ENCODE measurements at regions not wholly inside any gene's neighbourhood (a gene's known extent, or its start where the extent isn't known, plus 50 kb on each side); places are given as distances from the start of the nearest gene placed in this dataset.

DNA sequence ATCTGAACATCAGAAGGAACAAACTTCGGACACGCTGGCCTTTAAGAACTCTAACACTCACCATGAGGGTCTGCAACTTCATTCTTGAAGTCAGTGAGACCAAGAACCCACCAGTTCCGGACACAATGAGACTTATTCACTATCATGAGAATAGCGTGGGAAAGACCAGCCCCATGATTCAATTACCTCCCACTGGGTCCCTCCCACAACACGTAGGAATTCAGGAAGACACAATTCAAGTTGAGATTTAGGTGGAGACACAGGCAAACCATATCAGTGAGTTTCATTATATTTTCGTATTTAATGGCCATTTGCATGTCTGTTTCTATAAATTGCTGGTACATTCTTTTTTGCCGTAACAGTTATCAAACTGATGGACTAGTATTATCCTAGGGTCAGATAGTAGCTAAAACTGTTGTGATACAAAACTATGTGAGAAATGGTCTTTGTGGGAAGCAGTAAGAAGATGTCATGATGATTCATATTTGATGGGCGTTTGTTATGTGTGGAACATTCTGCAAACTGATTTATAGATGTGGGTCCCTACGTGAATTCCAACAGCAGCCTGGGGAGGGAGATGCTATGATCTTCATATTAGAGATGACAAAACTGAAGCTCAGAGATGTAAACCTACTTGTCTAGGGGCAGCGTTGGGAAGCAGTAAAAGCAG, 282.4 kb upstream of the TMEM132C start:
- no peak overlapping the region for H3K56ac ChIP-seq (replicated peaks; ENCODE audit: insufficient read length, low read depth, low read length)
- DNase-seq (ENCODE audit: low read depth in 1 of 2, low spot score in 2 of 2) (no peak), FAIRE-seq (no peak)
- no peak overlapping the region for H4K5ac ChIP-seq (ENCODE audit: insufficient read length, low read depth, low read length)
- H2BK20ac ChIP-seq (ENCODE audit: low read length): no peak overlapping the region
- H2AFZ ChIP-seq (ENCODE audit: low read length): peak overlapping the region; percentile 53; the same call in 1 of the 2 replicates
- H4K20me1 ChIP-seq (replicated peaks in 1 of 2; ENCODE audit: control insufficient read depth in 1 of 2, insufficient read depth in 2 of 2, low read length in 2 of 2): no peaks in the 10 kb centered on the region
- CTCF ChIA-PET (ENCODE audit: partially characterized antibody): interaction anchor here (0.6 kb wide), 1 partner anchor 180 kb away, joined by 4 read pairs; no protein-coding TSS in a partner anchor
- no peak overlapping the region for H2BK120ac ChIP-seq (replicated peaks; ENCODE audit: low read depth, low read length)
- H3K27me3 ChIP-seq (replicated peaks in 1 of 4; ENCODE audit: control insufficient read depth in 3 of 4, extremely low read depth in 1 of 4, insufficient read depth in 3 of 4, low read length in 3 of 4): no peaks in the 10 kb centered on the region
- no peak overlapping the region for H4K91ac ChIP-seq (replicated peaks; ENCODE audit: insufficient read length, low read length)
- no peaks in the 10 kb centered on the region for H3K79me2 ChIP-seq (ENCODE audit: control insufficient read depth in 1 of 2, insufficient read depth in 2 of 2, low read length in 2 of 2)
- H3K9me3 ChIP-seq (ENCODE audit: insufficient read depth in 2 of 2, low read depth in 1 of 2, low read length in 1 of 2): no peaks in the 10 kb centered on the region; a peak in 1 of 4 replicates
- POLR2A ChIA-PET (ENCODE audit: partially characterized antibody): no interaction called here
- no peak overlapping the region for H2BK12ac ChIP-seq (ENCODE audit: low read depth, low read length)
- H3K27ac ChIP-seq (ENCODE audit: low read depth, low read length): no peak overlapping the region
- no peak overlapping the region for H3K4me2 ChIP-seq (ENCODE audit: insufficient read depth in 1 of 2, low read depth in 2 of 2, low read length in 2 of 2)
- H2AK5ac ChIP-seq (ENCODE audit: low read depth, low read length): no peak overlapping the region
- peaks cover 1% of the 10 kb centered on the region; the same call in 1 of the 2 replicates for H3K23me2 ChIP-seq (ENCODE audit: low read depth, low read length)
- no peaks in the 10 kb centered on the region for H3K79me1 ChIP-seq (ENCODE audit: low read depth, low read length)
- no peak overlapping the region for H3K4me3 ChIP-seq (ENCODE audit: extremely low read depth in 1 of 4, insufficient read depth in 2 of 4, low read depth in 3 of 4, low read length in 4 of 4)
- no peak overlapping the region for H3K23ac ChIP-seq (ENCODE audit: insufficient read length)
- H2BK5ac ChIP-seq (ENCODE audit: low read depth, low read length): no peak overlapping the region
- H3K18ac ChIP-seq (ENCODE audit: extremely low read depth, low read length): no peak overlapping the region
- H3K36me3 ChIP-seq (ENCODE audit: control insufficient read depth in 2 of 4, insufficient read depth in 4 of 4, low read length in 3 of 4): no peaks in the 10 kb centered on the region
- no peak overlapping the region for H3K4ac ChIP-seq (replicated peaks; ENCODE audit: insufficient read length, low read depth, low read length)
- H4K8ac ChIP-seq (ENCODE audit: extremely low read depth, insufficient read depth, low read length): no peak overlapping the region
- no peak overlapping the region for H3K14ac ChIP-seq (ENCODE audit: insufficient read length)
- H2BK15ac ChIP-seq (ENCODE audit: low read length): no peak overlapping the region
- no peak overlapping the region for H3K9ac ChIP-seq (replicated peaks in 1 of 4; ENCODE audit: extremely low read depth in 1 of 4, low read depth in 3 of 4, low read length in 3 of 4)
- 98% methylated on average over 10 of the region's 10 CpGs; no CpG with 5 or more reads in 1 of the 2 experiments for WGBS, 2 experiments (ENCODE audit: extremely low coverage in 1 of 2, insufficient coverage in 1 of 2, insufficient read length in 1 of 2, insufficient replicate concordance in 2 of 2, low coverage in 1 of 2, low lambda C conversion rate in 2 of 2, missing lambda C conversion rate in 1 of 2)
- H3K4me1 ChIP-seq (replicated peaks in 1 of 4; ENCODE audit: control insufficient read depth in 3 of 4, insufficient read depth in 4 of 4, low read length in 3 of 4): no peaks in the 10 kb centered on the region
- TF ChIP-seq SP4 (IDR thresholded peaks at IDR 0.05; ENCODE audit: low read length) (no peak), CBX8 (IDR thresholded peaks at IDR 0.05; ENCODE audit: borderline replicate concordance, low read depth, low read length) (no peak), BCL11A (IDR thresholded peaks at IDR 0.05; ENCODE audit: low read depth in 2 of 2, low read length in 2 of 2) (no peak), GABPA (IDR thresholded peaks at IDR 0.05; ENCODE audit: borderline replicate concordance, insufficient read depth, low read length) (no peak), RFX5 (IDR thresholded peaks at IDR 0.05; ENCODE audit: borderline replicate concordance, low read depth, low read length) (no peak), POLR2AphosphoS5 (IDR thresholded peaks at IDR 0.05; ENCODE audit: low read depth, low read length) (no peak), PHF8 (conservative IDR thresholded peaks at IDR 0.05; ENCODE audit: low read depth, low read length) (no peak), CBX5 (IDR thresholded peaks at IDR 0.05; ENCODE audit: low read depth, low read length) (no peak), GTF2F1 (IDR thresholded peaks at IDR 0.05; ENCODE audit: borderline replicate concordance, low read depth, low read length) (no peak), EGR1 (IDR thresholded peaks at IDR 0.05; ENCODE audit: borderline replicate concordance, low read depth, low read length) (no peak), SP2 (IDR thresholded peaks at IDR 0.05; ENCODE audit: low read length) (no peak)
- TF ChIP-seq, protein P1, sequence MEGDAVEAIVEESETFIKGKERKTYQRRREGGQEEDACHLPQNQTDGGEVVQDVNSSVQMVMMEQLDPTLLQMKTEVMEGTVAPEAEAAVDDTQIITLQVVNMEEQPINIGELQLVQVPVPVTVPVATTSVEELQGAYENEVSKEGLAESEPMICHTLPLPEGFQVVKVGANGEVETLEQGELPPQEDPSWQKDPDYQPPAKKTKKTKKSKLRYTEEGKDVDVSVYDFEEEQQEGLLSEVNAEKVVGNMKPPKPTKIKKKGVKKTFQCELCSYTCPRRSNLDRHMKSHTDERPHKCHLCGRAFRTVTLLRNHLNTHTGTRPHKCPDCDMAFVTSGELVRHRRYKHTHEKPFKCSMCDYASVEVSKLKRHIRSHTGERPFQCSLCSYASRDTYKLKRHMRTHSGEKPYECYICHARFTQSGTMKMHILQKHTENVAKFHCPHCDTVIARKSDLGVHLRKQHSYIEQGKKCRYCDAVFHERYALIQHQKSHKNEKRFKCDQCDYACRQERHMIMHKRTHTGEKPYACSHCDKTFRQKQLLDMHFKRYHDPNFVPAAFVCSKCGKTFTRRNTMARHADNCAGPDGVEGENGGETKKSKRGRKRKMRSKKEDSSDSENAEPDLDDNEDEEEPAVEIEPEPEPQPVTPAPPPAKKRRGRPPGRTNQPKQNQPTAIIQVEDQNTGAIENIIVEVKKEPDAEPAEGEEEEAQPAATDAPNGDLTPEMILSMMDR (IDR thresholded peaks at IDR 0.05; ENCODE audit: control extremely low read depth in 1 of 3, insufficient read depth in 1 of 3, low read depth in 1 of 3, low read length in 3 of 3): no peak
